ENCODE measurements at regions not wholly inside any gene's neighbourhood (a gene's known extent, or its start where the extent isn't known, plus 50 kb on each side); places are given as distances from the start of the nearest gene placed in this dataset.

- TF ChIP-seq CTCF (IDR thresholded peaks at IDR 0.05) (no peak), POLR2A (IDR thresholded peaks at IDR 0.05) (no peak), POLR2AphosphoS5 (IDR thresholded peaks at IDR 0.05) (no peak), EP300 (IDR thresholded peaks at IDR 0.05) (no peak)
Observed at GRCh38 chr2:220614064-220614463, 958.0 kb downstream of the EPHA4 start.
